H1 (cell line): ENCODE measurements at regions not wholly inside any gene's neighbourhood (a gene's known extent, or its start where the extent isn't known, plus 50 kb on each side); places are given as distances from the start of the nearest gene placed in this dataset.

Experiments
- ATF3 ChIP-seq: IDR thresholded peaks from 2 replicates; pipeline ENCODE4 v1.6.1; 2011; ENCODE audit warnings: low read depth, mild to moderate bottlenecking, low read length; ENCODE audit not compliant: insufficient read depth
- CHD7 ChIP-seq: fragments of 300-600 bp; sonication (generic); IDR thresholded peaks from 2 replicates; pipeline ENCODE4 v1.7.1; 2012; ENCODE audit warnings: low read length, moderate library complexity, mild to moderate bottlenecking, inconsistent platforms; ENCODE audit not compliant: insufficient replicate concordance
- CTBP2 ChIP-seq: IDR thresholded peaks from 2 replicates; pipeline ENCODE4 v1.7.0; 2011; ENCODE audit warnings: borderline replicate concordance, mild to moderate bottlenecking, moderate library complexity, mixed read lengths, low read length; ENCODE audit not compliant: insufficient read depth, insufficient read length
- KDM5A ChIP-seq: fragments of 200-600 bp; IDR thresholded peaks from 2 replicates; pipeline ENCODE4 v1.7.1; 2012; ENCODE audit warnings: mild to moderate bottlenecking, low read length, inconsistent platforms, mixed read lengths
- RNF2 ChIP-seq: fragments of 200-900, 300-1000 bp; sonication (generic); IDR thresholded peaks from 2 replicates; pipeline ENCODE4 v1.7.1; 2016; ENCODE audit warnings: borderline replicate concordance, low read depth, mild to moderate bottlenecking, antibody characterized with exemption, low read length; ENCODE audit not compliant: poor library complexity, severe bottlenecking; ENCODE audit errors: missing control alignments
- SAP30 ChIP-seq: fragments of 300-600 bp; sonication (generic); IDR thresholded peaks from 2 replicates; pipeline ENCODE4 v1.7.1; 2012; ENCODE audit warnings: low read length, moderate library complexity, mild to moderate bottlenecking, inconsistent platforms; ENCODE audit not compliant: insufficient read depth, insufficient replicate concordance
- SUZ12 ChIP-seq: fragments of 200-600 bp; sonication (generic); IDR thresholded peaks from 2 replicates; pipeline ENCODE4 v1.6.1; 2012; ENCODE audit warnings: mild to moderate bottlenecking, inconsistent platforms, low read length, moderate library complexity, mixed read lengths
- TAF1 ChIP-seq: IDR thresholded peaks from 2 replicates; pipeline ENCODE4 v1.6.1; 2011; ENCODE audit warnings: mild to moderate bottlenecking, low read depth, low read length

GRCh38 chr2:151186011-151186410 lies 75.7 kb downstream of the RBM43 start (continued):
- TF ChIP-seq CHD7: no peak
- TF ChIP-seq SAP30: no peak
- TF ChIP-seq KDM5A: no peak
- TF ChIP-seq TAF1: no peak
- no peak for TF ChIP-seq RNF2
- no peak for TF ChIP-seq ATF3
- TF ChIP-seq CTBP2: no peak
- no peak for TF ChIP-seq SUZ12
